Left lobe of liver (tissue), 2 donors: ENCODE measurements at regions not wholly inside any gene's neighbourhood (a gene's known extent, or its start where the extent isn't known, plus 50 kb on each side); places are given as distances from the start of the nearest gene placed in this dataset.
"Not testable (repeated sequence)": the region's sequence is repeated elsewhere in the genome, so short reads cannot be mapped to it uniquely, and the experiment has no call there.

Source experiments
- ATAC-seq: fragments of 200-7000 bp; cut with Tn5 transposase; one replicate; pipeline ENCODE4 v1.9.1; 2020; ENCODE audit warnings: mild to moderate bottlenecking, moderate library complexity
- DNase-seq: peaks from one replicate; pipeline ENCODE4 v3.0.0-alpha.2; 2020; ENCODE audit warnings: low spot score
- donor health status: DM: no; HTN: no; CAD: no; lungs with moderate emphysema.
- donor health status: DM: no; HTN: yes; CAD: no.

DNA sequence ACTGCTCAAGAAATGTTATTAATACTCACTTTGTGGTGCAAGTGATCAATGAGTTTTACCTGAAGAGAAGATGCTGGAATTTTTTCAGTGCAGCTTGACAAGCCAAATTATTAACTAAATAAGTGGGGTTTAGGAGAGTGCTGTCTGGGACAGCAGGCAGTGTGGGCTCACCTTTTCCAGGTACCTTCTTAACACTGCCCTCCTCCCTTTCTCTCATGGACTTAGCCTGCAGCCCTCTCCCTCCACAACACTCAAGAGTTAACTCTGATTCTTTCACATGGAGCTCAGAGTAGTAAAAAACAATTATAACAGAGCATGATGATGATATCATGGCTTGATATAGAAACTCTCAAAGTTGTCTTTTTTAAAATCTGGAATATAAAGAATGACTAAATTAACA is 404.8 kb upstream of the SLC30A5 start:
- no peak for DNase-seq
- peak; percentile 43 for ATAC-seq

- DNase-seq, ATAC-seq: not testable (repeated sequence)
These were observed 401.9 kb upstream of the SLC30A5 start for GRCh38 chr5:68691874-68692273.

DNA sequence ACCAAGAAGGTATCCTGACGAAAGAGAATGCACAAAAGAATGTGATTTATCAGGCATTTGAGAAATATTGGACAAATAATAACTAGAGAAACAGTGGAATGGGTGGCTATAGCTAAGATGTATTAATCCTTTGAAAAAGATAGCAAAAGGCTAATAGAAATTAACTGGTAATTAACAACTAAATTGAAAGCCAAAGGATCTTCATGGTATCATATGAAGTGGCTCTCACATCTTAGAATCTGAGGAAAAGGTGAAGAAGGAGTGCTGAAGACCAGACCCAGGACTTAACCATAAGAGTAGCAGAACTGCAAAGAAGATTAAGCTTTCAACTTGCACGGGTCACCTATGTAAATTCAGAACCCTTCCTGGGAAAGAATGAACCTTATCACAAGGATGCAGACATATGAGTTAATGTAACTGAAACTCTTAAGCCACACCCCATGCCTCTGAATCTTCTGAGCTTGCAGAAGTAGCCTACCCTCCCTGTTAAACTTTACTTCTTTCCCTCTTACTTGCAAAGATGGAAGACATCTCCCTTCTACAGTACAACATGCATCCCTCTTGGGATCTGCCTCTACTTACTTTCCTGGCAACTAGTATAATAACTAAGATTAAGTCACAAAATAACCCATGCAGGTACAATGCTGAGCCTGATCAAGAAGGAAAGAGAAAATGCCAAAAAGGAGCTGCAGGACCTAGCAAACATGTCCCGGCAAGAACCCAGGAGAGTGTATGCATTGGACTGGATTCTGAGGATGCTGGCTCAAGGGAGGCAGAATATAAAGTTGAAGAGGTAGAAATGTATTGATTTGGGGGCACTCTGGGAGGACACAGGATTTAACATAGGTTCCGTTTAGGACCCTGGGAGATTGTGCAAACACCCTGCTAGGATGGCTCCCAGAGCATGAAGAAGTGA is 395.5 kb upstream of the SLC30A5 start:
- no peak for ATAC-seq

GRCh38 chr5:68699966-68700365 is 393.8 kb upstream of the SLC30A5 start:
- ATAC-seq = peak; percentile 14
- no peak for DNase-seq

More for the DNA sequence above, 395.5 kb upstream of the SLC30A5 start:
- DNase-seq = no peak

DNA sequence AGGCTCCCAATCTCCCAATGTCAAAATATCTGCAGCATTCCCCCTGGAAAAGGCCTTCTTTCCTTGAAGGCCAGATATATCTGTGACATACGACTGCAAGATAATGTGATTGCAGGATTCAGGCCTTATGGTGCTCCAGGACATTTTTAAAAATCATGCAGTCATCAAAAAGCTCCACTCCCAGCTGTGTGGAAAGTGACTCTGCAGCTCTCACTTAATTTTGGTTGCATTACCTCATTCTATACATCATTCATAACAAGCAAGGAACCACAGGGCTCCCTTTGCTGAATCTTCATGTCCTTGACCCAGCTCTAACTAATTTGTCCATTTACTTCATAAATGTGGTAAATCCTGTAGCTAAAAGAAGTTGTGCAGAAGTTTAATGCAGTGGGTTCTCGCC is 386.2 kb upstream of the SLC30A5 start:
- no peak for ATAC-seq

GRCh38 chr5:68708156-68708841 is 385.5 kb upstream of the SLC30A5 start:
- DNase-seq (no peak), ATAC-seq (no peak)

More for the DNA sequence above, 386.2 kb upstream of the SLC30A5 start:
- no peak for DNase-seq

- peak; percentile 23 for ATAC-seq
These were observed 385.0 kb upstream of the SLC30A5 start for GRCh38 chr5:68708842-68709170.

DNA sequence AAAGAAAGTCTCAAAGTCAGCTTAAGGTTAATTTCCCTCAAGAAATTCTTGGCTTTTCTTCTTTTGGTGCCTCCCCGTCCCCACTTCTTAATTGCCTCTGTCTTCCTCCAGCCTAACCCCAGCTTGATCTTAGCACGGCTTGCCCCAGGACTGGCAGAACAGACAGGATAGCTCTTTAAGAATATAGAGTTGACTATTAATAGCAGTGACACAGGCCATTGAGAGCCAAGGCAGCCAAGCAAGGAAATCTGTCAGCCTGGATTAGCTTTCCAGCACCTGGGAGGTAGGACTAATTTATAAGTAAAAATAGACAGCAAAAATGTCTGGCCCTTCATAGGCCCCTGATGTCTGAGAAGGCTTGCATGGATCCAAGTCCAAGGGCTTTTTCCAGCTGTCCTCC is 384.6 kb upstream of the SLC30A5 start:
- no peak for ATAC-seq
- no peak for DNase-seq

More at GRCh38 chr5:68708842-68709170, 385.0 kb upstream of the SLC30A5 start:
- no peak for DNase-seq

GRCh38 chr5:68710514-68710913 is 383.3 kb upstream of the SLC30A5 start:
- ATAC-seq (no peak), DNase-seq (no peak)

- ATAC-seq = no peak
These were observed 382.3 kb upstream of the SLC30A5 start for GRCh38 chr5:68711293-68712200.

GRCh38 chr5:68714810-68715209 is 379.0 kb upstream of the SLC30A5 start:
- ATAC-seq = no peak
- no peak for DNase-seq

More at GRCh38 chr5:68711293-68712200, 382.3 kb upstream of the SLC30A5 start:
- DNase-seq = no peak

DNA sequence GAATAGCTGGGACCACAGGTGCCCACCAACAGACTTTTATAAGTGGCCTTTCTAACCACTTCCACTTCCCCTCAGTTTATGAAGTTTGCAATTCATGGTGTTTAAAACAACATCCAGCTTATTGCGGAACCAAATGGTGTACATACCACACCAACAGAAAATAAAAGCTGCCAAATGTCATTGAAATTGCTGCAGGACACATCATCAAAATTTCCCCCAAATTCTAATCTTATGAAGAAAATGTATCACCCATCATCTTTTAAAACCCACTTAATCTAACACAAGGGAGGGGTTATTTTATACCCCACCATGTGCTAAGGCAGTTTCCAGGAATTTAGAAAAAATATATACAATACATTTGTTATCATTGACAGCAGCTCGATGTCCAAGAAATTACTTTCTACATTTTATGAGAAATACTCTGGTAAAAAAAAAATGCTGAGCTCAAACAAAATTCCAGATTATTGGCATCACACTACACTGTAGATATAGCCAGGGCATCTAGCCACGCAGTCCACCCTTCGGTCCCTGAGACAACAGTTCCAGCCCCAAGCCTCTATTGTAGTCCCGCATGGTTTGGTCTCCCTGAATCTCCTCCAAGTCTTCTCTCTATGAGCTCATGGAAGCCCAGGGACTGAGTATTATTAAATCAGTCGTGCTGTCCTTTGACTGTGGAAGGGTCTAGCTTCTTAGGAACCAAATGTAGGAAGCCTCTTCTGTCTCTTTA is 372.8 kb upstream of the SLC30A5 start:
- ATAC-seq (peak; percentile 26), DNase-seq (no peak)

GRCh38 chr5:68722357-68722756 is 371.5 kb upstream of the SLC30A5 start:
- no peak for ATAC-seq

GRCh38 chr5:68725905-68726683 is 367.7 kb upstream of the SLC30A5 start:
- DNase-seq = no peak
- no peak for ATAC-seq

More at GRCh38 chr5:68722357-68722756, 371.5 kb upstream of the SLC30A5 start:
- DNase-seq = no peak

GRCh38 chr5:68727931-68728330 is 365.9 kb upstream of the SLC30A5 start:
- DNase-seq = no peak
- ATAC-seq = no peak

DNA sequence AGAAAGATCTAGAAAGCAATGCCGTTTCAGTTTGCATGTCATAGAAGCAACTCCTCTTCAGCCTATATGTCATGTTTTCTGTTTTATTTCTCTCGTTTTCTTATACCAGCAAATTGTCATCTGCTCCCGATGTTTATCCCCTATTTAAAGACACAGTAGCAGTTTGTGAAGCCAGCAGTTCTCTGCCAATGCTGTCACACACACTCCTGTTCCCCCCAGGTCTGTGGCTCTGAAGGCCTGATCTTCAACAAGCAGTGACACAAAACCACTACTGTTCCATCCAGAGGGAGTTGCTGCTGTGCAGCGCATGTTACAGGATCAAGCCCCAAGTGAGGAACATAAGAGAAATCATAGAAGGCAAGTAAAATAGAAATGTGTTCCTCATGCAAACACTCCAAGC is 364.1 kb upstream of the SLC30A5 start:
- ATAC-seq (no peak), DNase-seq (no peak)

- DNase-seq = no peak
- ATAC-seq = peak; percentile 64
These were observed 363.4 kb upstream of the SLC30A5 start for GRCh38 chr5:68730220-68730978.

DNA sequence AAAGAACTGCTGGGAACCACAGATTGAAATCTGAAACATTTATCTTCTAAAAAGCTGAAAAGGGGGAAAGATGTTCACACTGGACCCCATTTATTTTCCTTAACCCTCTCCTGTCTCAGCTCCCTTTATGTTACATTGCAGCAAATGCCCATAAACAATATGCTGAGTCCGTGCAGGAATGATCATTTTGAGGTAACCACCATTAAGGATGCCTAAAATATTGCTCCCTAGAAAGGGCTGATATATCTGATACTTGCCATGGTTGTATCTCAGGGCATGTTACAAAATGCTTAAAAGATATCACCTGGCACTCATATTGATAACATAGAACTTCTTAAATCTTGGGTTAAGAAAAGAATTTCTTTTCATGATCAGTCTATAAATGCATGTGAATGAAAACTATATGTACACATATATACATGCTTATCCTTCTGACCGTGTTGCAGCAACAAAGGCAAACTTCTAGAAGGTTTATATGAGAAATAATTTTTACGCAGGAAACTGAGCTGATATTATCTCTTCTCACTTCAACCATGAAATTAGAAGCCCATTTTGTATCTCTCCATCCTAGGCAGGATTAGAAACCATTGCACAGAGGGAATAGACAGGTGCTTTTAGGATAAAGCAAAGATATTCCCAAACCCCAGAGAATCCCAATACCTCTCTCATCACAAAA is 362.7 kb upstream of the SLC30A5 start:
- no peak for ATAC-seq
- DNase-seq = no peak
